ENCODE measurements at regions not wholly inside any gene's neighbourhood (a gene's known extent, or its start where the extent isn't known, plus 50 kb on each side); places are given as distances from the start of the nearest gene placed in this dataset.

DNA sequence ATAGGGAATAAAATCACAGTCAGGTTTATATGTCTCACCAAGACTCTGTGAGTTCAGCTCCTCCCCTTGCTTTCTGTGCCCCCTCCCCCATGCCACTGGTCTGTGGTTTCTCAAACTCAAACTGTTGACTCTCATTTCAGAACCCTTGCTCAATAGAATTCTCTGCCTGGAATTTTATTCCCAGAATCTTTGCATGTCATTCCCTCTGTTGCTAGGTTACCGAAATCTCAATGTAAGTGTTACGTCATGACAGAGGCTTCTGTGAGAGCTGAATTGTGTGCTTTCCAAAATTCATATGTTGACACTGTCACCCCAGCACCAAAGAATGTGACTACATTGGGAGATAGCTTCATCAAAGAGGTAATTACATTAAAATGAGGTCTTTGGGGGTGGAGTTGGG lies 1938.8 kb downstream of the TP53TG3F start:
- no peaks in the 10 kb centered on the region for H3K4me1 ChIP-seq (ENCODE audit: insufficient read depth, insufficient read length)
- TF ChIP-seq YY1 (IDR thresholded peaks at IDR 0.05; ENCODE audit: insufficient read depth, insufficient read length) (no peak), ZNF274 (IDR thresholded peaks at IDR 0.05; ENCODE audit: low read depth, low read length) (no peak), SUZ12 (IDR thresholded peaks at IDR 0.05; ENCODE audit: extremely low read depth, insufficient read depth, insufficient read length) (no peak)
- no peaks in the 10 kb centered on the region for H3K36me3 ChIP-seq (ENCODE audit: insufficient read depth, insufficient read length, low read length)
- no peak for DNase-seq (ENCODE audit: low read depth, low spot score)
- no peaks in the 10 kb centered on the region; the same call in 1 of the 2 replicates for H3K9me3 ChIP-seq (ENCODE audit: insufficient read depth, low read length)
- H3K4me3 ChIP-seq (ENCODE audit: insufficient read length, low read depth): no peak overlapping the region
- no peaks in the 10 kb centered on the region for H3K27me3 ChIP-seq (ENCODE audit: insufficient read depth, insufficient read length)
- H3K9ac ChIP-seq (ENCODE audit: insufficient read length, low read depth): no peak overlapping the region

DNA sequence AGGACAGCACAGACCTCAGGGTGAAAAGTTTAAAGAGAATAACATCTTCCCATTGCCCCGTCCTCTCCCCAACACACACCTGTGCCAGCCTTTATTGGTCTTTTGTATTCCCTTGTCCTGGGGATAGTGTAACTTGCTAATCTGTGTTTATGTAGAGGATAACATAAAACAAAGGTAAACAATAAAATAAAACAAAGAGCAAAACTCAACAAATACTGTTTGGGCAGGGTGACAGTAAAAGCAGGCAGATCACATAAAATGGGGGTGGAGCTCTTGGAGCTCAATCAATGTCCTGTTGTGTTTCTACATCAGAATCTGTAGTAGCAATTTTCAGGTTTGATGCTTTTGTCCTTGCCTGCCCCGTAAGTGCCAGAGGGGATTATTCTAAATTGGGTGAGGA lies 1939.7 kb downstream of the TP53TG3F start:
- H3K9me3 ChIP-seq (ENCODE audit: insufficient read depth, low read length): no peaks in the 10 kb centered on the region; the same call in 1 of the 2 replicates
- no peaks in the 10 kb centered on the region for H3K36me3 ChIP-seq (ENCODE audit: insufficient read depth, insufficient read length, low read length)
- H3K9ac ChIP-seq (ENCODE audit: insufficient read length, low read depth): no peak overlapping the region
- no peak for DNase-seq (ENCODE audit: low read depth, low spot score)
- H3K4me1 ChIP-seq (ENCODE audit: insufficient read depth, insufficient read length): no peaks in the 10 kb centered on the region
- no peaks in the 10 kb centered on the region for H3K27me3 ChIP-seq (ENCODE audit: insufficient read depth, insufficient read length)
- no peak for TF ChIP-seq SUZ12 (IDR thresholded peaks at IDR 0.05; ENCODE audit: extremely low read depth, insufficient read depth, insufficient read length)
- TF ChIP-seq ZNF274 (IDR thresholded peaks at IDR 0.05; ENCODE audit: low read depth, low read length): no peak
- TF ChIP-seq YY1 (IDR thresholded peaks at IDR 0.05; ENCODE audit: insufficient read depth, insufficient read length): no peak
- H3K4me3 ChIP-seq (ENCODE audit: insufficient read length, low read depth): no peak overlapping the region

DNA sequence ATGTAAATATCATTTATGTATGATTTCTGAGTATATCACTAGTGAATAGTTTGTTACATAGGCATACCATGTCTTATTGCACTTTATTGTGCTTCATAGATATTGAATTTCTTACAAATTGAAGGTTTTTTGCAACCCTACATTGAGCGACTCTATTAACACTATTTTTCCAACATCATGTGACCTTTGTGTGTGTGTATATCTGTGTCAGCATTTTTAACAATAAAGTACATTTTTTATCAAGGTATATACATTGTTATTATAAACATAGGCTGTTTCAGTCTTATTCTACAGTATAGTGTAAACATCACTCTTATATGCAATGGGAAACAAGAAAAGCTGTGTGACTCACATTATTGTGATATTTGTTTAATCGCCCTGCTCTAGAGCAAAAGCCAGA lies 1944.9 kb downstream of the TP53TG3F start:
- H3K27me3 ChIP-seq (ENCODE audit: insufficient read depth, insufficient read length): peaks cover 3% of the 10 kb centered on the region
- no peaks in the 10 kb centered on the region; the same call in 1 of the 2 replicates for H3K9me3 ChIP-seq (ENCODE audit: insufficient read depth, low read length)
- TF ChIP-seq YY1 (IDR thresholded peaks at IDR 0.05; ENCODE audit: insufficient read depth, insufficient read length) (no peak), SUZ12 (IDR thresholded peaks at IDR 0.05; ENCODE audit: extremely low read depth, insufficient read depth, insufficient read length) (no peak), ZNF274 (IDR thresholded peaks at IDR 0.05; ENCODE audit: low read depth, low read length) (no peak)

DNA sequence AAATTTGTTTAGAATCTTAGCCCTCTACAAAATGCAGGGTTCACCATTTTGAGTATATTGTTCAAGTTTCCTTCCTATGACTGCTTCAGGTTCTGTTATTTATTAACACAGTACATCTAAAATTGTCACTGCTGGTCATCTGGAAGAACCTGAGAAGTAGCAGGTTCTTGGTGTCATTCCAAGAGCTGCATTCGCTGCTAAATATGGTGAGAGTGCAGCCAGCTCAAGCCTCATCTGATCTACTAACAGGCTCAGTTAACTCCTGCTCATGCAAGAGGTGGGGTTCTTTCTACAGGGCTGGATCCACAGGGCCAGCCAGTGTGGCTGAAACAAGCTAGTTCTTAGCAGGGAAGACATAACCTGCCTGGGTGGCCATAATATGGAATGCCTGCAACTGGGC lies 1946.1 kb downstream of the TP53TG3F start:
- Histone ChIP-seq H3K4me3 (ENCODE audit: insufficient read length, low read depth) (no peak overlapping the region), H3K27me3 (ENCODE audit: insufficient read depth, insufficient read length) (peaks cover 3% of the 10 kb centered on the region), H3K36me3 (ENCODE audit: insufficient read depth, insufficient read length, low read length) (no peaks in the 10 kb centered on the region), H3K4me1 (ENCODE audit: insufficient read depth, insufficient read length) (no peaks in the 10 kb centered on the region), H3K9me3 (ENCODE audit: insufficient read depth, low read length) (no peaks in the 10 kb centered on the region), H3K9ac (ENCODE audit: insufficient read length, low read depth) (no peak overlapping the region)
- no peak for DNase-seq (ENCODE audit: low read depth, low spot score)
- TF ChIP-seq YY1 (IDR thresholded peaks at IDR 0.05; ENCODE audit: insufficient read depth, insufficient read length) (no peak), ZNF274 (IDR thresholded peaks at IDR 0.05; ENCODE audit: low read depth, low read length) (no peak), SUZ12 (IDR thresholded peaks at IDR 0.05; ENCODE audit: extremely low read depth, insufficient read depth, insufficient read length) (no peak)

More for the DNA sequence above, 1944.9 kb downstream of the TP53TG3F start:
- H3K9ac ChIP-seq (ENCODE audit: insufficient read length, low read depth): no peak overlapping the region
- no peaks in the 10 kb centered on the region for H3K36me3 ChIP-seq (ENCODE audit: insufficient read depth, insufficient read length, low read length)
- no peak overlapping the region for H3K4me3 ChIP-seq (ENCODE audit: insufficient read length, low read depth)
- no peaks in the 10 kb centered on the region for H3K4me1 ChIP-seq (ENCODE audit: insufficient read depth, insufficient read length)
- DNase-seq (ENCODE audit: low read depth, low spot score): no peak

DNA sequence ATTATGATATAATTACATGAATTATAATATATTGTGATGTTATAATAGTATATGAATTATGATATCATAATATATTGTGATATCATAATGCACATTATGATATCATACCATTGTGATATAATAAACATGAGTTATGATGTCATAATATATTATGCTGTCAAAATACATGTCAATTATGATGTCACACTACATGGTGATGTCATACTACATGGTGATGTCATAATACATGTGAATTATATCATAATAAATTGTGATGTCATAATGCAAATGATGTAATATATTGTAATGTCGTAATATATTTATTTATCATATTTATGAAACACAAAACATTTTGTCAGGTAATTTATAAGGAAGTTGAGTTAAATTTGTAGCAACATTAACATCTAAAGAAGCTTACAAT lies 1950.1 kb downstream of the TP53TG3F start:
- Histone ChIP-seq H3K9me3 (ENCODE audit: insufficient read depth, low read length) (no peaks in the 10 kb centered on the region), H3K4me3 (ENCODE audit: insufficient read length, low read depth) (no peak overlapping the region), H3K9ac (ENCODE audit: insufficient read length, low read depth) (no peak overlapping the region), H3K27me3 (ENCODE audit: insufficient read depth, insufficient read length) (peaks cover 3% of the 10 kb centered on the region), H3K4me1 (ENCODE audit: insufficient read depth, insufficient read length) (no peaks in the 10 kb centered on the region), H3K36me3 (ENCODE audit: insufficient read depth, insufficient read length, low read length) (no peaks in the 10 kb centered on the region)
- TF ChIP-seq ZNF274 (IDR thresholded peaks at IDR 0.05; ENCODE audit: low read depth, low read length): no peak
- TF ChIP-seq YY1 (IDR thresholded peaks at IDR 0.05; ENCODE audit: insufficient read depth, insufficient read length): no peak
- TF ChIP-seq SUZ12 (IDR thresholded peaks at IDR 0.05; ENCODE audit: extremely low read depth, insufficient read depth, insufficient read length): no peak
- DNase-seq (ENCODE audit: low read depth, low spot score): no peak

DNA sequence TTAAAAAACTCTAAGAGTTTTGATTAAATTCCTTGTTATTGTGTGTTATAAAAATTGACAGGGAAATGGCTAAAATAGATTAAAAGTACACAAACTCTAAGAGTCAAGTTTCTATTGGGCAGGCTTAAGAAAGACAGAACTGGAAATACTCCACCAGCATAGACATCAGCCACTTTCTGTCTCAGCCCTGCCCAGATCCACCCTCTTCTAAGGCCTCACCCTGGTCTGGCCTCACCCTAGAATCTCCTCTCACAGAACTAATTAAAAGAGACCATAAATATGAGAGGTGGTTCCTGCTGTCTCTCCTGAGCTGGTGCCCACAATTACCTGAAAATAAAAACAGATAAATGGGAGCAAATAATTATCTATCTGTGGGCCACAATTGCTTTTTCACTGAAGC lies 1951.0 kb downstream of the TP53TG3F start:
- H3K27me3 ChIP-seq (ENCODE audit: insufficient read depth, insufficient read length): peaks cover 3% of the 10 kb centered on the region
- no peak for DNase-seq (ENCODE audit: low read depth, low spot score)
- H3K9me3 ChIP-seq (ENCODE audit: insufficient read depth, low read length): no peaks in the 10 kb centered on the region
- H3K36me3 ChIP-seq (ENCODE audit: insufficient read depth, insufficient read length, low read length): no peaks in the 10 kb centered on the region
- no peak overlapping the region for H3K4me3 ChIP-seq (ENCODE audit: insufficient read length, low read depth)
- H3K4me1 ChIP-seq (ENCODE audit: insufficient read depth, insufficient read length): no peaks in the 10 kb centered on the region
- TF ChIP-seq YY1 (IDR thresholded peaks at IDR 0.05; ENCODE audit: insufficient read depth, insufficient read length) (no peak), ZNF274 (IDR thresholded peaks at IDR 0.05; ENCODE audit: low read depth, low read length) (no peak), SUZ12 (IDR thresholded peaks at IDR 0.05; ENCODE audit: extremely low read depth, insufficient read depth, insufficient read length) (no peak)
- no peak overlapping the region for H3K9ac ChIP-seq (ENCODE audit: insufficient read length, low read depth)

DNA sequence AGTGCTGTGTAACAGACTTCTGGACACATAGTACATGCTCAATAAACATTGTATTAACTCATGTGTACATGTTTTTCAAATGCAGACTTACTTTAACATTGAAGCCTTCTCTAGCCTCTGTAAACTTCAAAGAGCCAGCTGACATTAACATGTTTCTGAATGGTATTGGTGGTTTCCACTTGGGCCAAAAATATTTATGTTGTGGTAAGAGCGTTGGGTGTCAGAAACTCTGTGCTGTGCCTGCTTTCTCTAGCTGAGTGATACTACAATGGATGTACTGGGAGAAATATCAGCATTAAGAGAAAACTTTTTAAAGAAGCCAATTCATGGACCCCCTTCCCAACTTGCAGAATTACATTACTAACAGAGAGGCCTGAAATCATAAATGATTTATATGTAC lies 1951.7 kb downstream of the TP53TG3F start:
- DNase-seq (ENCODE audit: low read depth, low spot score): no peak
- H3K9me3 ChIP-seq (ENCODE audit: insufficient read depth, low read length): no peaks in the 10 kb centered on the region
- H3K4me1 ChIP-seq (ENCODE audit: insufficient read depth, insufficient read length): no peaks in the 10 kb centered on the region
- peaks cover 3% of the 10 kb centered on the region for H3K27me3 ChIP-seq (ENCODE audit: insufficient read depth, insufficient read length)
- TF ChIP-seq SUZ12 (IDR thresholded peaks at IDR 0.05; ENCODE audit: extremely low read depth, insufficient read depth, insufficient read length): no peak
- H3K36me3 ChIP-seq (ENCODE audit: insufficient read depth, insufficient read length, low read length): no peaks in the 10 kb centered on the region
- no peak overlapping the region for H3K9ac ChIP-seq (ENCODE audit: insufficient read length, low read depth)
- H3K4me3 ChIP-seq (ENCODE audit: insufficient read length, low read depth): no peak overlapping the region

DNA sequence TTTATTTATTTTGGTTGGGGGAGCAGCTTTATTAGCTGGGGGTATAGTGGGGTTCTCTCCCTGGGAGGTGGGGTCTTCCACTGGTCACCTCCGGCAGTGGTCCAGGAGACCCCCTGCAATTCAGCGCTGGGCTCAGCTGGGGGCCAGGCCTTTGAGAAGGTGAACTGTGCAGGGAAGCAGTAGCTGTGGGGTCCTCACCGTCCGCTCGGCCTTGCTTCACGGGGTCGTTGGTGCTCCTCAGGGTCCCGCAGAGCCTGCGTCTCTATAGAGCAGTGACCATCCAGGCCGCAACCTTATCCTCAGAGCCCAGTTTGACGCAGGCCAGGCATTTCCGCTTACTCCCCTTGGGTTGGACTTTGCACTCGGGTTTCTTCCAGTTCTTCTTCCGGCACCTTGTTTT lies 1954.7 kb downstream of the TP53TG3F start:
- H3K4me1 ChIP-seq (ENCODE audit: insufficient read depth, insufficient read length): no peaks in the 10 kb centered on the region
- H3K36me3 ChIP-seq (ENCODE audit: insufficient read depth, insufficient read length, low read length): no peaks in the 10 kb centered on the region
- H3K9me3 ChIP-seq (ENCODE audit: insufficient read depth, low read length): no peaks in the 10 kb centered on the region
- H3K27me3 ChIP-seq (ENCODE audit: insufficient read depth, insufficient read length): no peaks in the 10 kb centered on the region
- H3K4me3 ChIP-seq (ENCODE audit: insufficient read length, low read depth): no peak overlapping the region
- TF ChIP-seq YY1 (IDR thresholded peaks at IDR 0.05; ENCODE audit: insufficient read depth, insufficient read length) (no peak), ZNF274 (IDR thresholded peaks at IDR 0.05; ENCODE audit: low read depth, low read length) (no peak), SUZ12 (IDR thresholded peaks at IDR 0.05; ENCODE audit: extremely low read depth, insufficient read depth, insufficient read length) (no peak)
- no peak overlapping the region for H3K9ac ChIP-seq (ENCODE audit: insufficient read length, low read depth)
- no peak for DNase-seq (ENCODE audit: low read depth, low spot score)

All from NT2/D1 (cell line).